ENCODE measurements at regions not wholly inside any gene's neighbourhood (a gene's known extent, or its start where the extent isn't known, plus 50 kb on each side); places are given as distances from the start of the nearest gene placed in this dataset.

DNA sequence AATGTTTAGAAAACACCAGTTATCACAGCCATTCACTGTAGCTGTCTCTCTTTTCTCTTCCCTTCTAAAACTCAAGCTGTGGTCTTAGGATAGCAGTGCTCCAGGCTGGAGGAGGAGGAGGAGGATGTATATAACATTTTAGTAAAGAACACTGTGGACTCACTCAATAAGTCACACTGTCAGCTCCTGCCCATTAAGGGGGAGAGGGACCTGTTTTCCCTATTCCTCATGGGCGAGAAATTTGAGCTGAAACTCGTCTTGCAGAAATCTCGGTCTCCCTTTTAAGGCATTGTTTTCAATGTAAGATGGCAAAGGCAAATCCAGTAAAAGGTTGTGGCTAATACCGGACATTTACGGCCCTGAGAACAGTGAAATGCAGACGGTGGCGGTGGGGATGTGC lies 114.8 kb upstream of the ZNF236 start:
- TF ChIP-seq, protein P1, sequence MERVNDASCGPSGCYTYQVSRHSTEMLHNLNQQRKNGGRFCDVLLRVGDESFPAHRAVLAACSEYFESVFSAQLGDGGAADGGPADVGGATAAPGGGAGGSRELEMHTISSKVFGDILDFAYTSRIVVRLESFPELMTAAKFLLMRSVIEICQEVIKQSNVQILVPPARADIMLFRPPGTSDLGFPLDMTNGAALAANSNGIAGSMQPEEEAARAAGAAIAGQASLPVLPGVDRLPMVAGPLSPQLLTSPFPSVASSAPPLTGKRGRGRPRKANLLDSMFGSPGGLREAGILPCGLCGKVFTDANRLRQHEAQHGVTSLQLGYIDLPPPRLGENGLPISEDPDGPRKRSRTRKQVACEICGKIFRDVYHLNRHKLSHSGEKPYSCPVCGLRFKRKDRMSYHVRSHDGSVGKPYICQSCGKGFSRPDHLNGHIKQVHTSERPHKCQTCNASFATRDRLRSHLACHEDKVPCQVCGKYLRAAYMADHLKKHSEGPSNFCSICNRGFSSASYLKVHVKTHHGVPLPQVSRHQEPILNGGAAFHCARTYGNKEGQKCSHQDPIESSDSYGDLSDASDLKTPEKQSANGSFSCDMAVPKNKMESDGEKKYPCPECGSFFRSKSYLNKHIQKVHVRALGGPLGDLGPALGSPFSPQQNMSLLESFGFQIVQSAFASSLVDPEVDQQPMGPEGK (CRISPR knock-in tag; IDR thresholded peaks at IDR 0.05; ENCODE audit: borderline replicate concordance) = no peak
- TF ChIP-seq ZFP30 (CRISPR knock-in tag; IDR thresholded peaks at IDR 0.05) (no peak), PPARA (CRISPR knock-in tag; IDR thresholded peaks at IDR 0.05; ENCODE audit: borderline replicate concordance) (no peak), BACH2 (CRISPR knock-in tag; IDR thresholded peaks at IDR 0.05; ENCODE audit: borderline replicate concordance) (no peak), TCF4 (CRISPR knock-in tag; IDR thresholded peaks at IDR 0.05; ENCODE audit: borderline replicate concordance) (no peak), TOX (CRISPR knock-in tag; IDR thresholded peaks at IDR 0.05; ENCODE audit: borderline replicate concordance) (no peak), OSR1 (CRISPR knock-in tag; IDR thresholded peaks at IDR 0.05) (no peak), ESRRG (CRISPR knock-in tag; IDR thresholded peaks at IDR 0.05) (no peak), GLIS3 (CRISPR knock-in tag; IDR thresholded peaks at IDR 0.05) (no peak)
- TF ChIP-seq, protein P2, sequence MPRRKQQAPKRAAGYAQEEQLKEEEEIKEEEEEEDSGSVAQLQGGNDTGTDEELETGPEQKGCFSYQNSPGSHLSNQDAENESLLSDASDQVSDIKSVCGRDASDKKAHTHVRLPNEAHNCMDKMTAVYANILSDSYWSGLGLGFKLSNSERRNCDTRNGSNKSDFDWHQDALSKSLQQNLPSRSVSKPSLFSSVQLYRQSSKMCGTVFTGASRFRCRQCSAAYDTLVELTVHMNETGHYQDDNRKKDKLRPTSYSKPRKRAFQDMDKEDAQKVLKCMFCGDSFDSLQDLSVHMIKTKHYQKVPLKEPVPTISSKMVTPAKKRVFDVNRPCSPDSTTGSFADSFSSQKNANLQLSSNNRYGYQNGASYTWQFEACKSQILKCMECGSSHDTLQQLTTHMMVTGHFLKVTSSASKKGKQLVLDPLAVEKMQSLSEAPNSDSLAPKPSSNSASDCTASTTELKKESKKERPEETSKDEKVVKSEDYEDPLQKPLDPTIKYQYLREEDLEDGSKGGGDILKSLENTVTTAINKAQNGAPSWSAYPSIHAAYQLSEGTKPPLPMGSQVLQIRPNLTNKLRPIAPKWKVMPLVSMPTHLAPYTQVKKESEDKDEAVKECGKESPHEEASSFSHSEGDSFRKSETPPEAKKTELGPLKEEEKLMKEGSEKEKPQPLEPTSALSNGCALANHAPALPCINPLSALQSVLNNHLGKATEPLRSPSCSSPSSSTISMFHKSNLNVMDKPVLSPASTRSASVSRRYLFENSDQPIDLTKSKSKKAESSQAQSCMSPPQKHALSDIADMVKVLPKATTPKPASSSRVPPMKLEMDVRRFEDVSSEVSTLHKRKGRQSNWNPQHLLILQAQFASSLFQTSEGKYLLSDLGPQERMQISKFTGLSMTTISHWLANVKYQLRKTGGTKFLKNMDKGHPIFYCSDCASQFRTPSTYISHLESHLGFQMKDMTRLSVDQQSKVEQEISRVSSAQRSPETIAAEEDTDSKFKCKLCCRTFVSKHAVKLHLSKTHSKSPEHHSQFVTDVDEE (CRISPR knock-in tag; IDR thresholded peaks at IDR 0.05) = no peak

Measured in SK-N-SH treated with all-trans-retinoic acid at 6 μM for 48 hours (cell line).